Activated gamma-delta T cell treated with Interleukin-2 at 50 U/mL for 16 hours (primary cell): ENCODE measurements at regions not wholly inside any gene's neighbourhood (a gene's known extent, or its start where the extent isn't known, plus 50 kb on each side); places are given as distances from the start of the nearest gene placed in this dataset.

Source experiments
- DNase-seq: peaks from one replicate; pipeline ENCODE4 v3.0.0-alpha.2; 2020

- no peak for DNase-seq
Observed at GRCh38 chr18:47316924-47317323, 65.5 kb upstream of the SKOR2 start.

- DNase-seq: no peak
Observed at GRCh38 chr18:47313901-47314300, 62.4 kb upstream of the SKOR2 start.

- no peak for DNase-seq
Observed at GRCh38 chr18:47311585-47311984, 60.1 kb upstream of the SKOR2 start.
